Left renal pelvis (tissue), 4 donors: ENCODE measurements at regions not wholly inside any gene's neighbourhood (a gene's known extent, or its start where the extent isn't known, plus 50 kb on each side); places are given as distances from the start of the nearest gene placed in this dataset.

Source experiments
- DNase-seq, 4 donors: peaks; one replicate each; pipeline ENCODE4 v3.0.0-alpha.2; 2013; ENCODE audit warnings: low read depth in 4 of 4, low spot score in 3 of 4

- no peak for DNase-seq
These were observed 527.9 kb upstream of the ARGLU1 start for GRCh38 chr13:107095876-107096275.

DNA sequence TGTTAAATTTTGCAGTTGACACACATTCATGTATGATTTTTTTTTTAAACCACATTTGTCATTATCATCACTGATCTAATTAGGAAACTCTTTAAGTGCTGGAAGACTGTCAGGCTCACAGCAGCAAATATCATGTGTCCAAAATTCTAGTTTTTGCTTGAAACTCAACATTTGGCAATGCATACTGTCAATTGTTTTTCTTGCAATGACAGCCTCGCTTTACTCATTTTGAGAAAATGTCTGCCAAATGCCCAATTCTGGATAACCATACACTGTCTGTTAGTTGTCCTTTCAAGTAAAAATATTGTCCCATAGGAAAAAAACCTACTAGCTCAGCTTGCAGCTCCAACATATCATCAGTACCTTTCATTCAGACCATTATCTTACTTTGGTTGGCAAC lies 523.9 kb upstream of the ARGLU1 start:
- no peak for DNase-seq

GRCh38 chr13:107091428-107091827 lies 523.5 kb upstream of the ARGLU1 start:
- no peak for DNase-seq

DNA sequence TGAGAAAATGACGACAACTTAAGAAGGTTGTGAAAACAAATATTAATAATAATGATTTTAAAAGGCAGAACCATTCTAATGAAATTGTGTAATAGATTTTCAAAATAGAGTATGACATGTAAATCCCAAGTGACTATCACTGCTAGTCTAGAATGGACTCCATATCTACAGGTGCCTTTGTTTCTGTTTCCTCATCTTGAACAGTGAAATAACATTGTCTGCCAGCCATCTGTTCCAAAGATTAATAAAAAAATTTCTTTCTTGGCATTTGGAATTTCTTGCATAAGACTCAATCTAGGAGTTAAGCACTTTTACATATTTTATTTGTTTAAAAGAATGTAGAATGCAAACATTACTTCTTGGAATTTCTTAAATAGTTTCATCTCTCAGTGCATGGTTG lies 520.1 kb upstream of the ARGLU1 start:
- no peak for DNase-seq

- DNase-seq = no peak
These were observed 511.6 kb upstream of the ARGLU1 start for GRCh38 chr13:107079423-107080049.

GRCh38 chr13:107078229-107078765 lies 510.4 kb upstream of the ARGLU1 start:
- no peak for DNase-seq

DNA sequence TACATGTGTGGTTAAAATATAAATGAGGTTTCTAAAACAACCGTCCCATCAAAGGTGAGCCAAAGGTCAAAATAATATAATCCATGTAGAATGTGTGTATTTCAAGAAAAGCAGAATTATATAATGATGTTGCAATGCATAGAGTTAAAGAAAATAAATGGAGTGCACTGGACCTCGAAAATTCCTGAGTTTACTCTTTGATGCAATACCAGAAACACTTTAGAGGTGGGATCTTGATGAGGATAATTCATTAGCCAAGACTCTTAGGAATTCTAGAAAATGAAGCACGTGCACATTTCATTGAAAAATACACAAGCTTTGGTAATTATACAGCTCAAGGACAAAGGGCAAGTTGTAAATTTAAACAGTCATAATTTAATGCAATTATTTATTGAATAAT lies 508.9 kb upstream of the ARGLU1 start:
- no peak for DNase-seq

DNA sequence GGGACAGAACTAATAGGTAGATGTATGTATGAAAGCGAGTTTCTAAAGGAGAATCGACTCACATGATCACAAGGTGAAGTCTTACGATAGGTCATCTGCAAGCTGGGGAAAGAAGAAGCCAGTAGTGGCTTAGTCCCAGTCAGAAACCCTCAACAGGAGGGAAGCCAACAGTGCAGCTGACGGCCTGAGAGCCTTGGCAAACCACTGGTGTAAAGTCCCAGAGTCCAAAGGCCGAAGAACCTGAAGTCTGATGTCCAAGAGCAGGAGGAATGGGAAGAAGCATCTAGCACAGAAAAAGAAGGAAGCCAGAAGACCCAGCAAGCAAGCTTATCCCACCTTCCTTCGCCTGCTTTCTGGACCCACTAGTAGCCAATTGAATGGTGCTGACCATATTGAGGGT lies 507.6 kb upstream of the ARGLU1 start:
- no peak for DNase-seq

GRCh38 chr13:107070792-107071191 lies 502.9 kb upstream of the ARGLU1 start:
- no peak for DNase-seq

GRCh38 chr13:107069108-107069776 lies 501.3 kb upstream of the ARGLU1 start:
- DNase-seq = no peak

- no peak for DNase-seq
These were observed 499.4 kb upstream of the ARGLU1 start for GRCh38 chr13:107067381-107067780.

GRCh38 chr13:107066355-107066754 lies 498.4 kb upstream of the ARGLU1 start:
- DNase-seq = no peak

GRCh38 chr13:107065036-107065435 lies 497.1 kb upstream of the ARGLU1 start:
- no peak for DNase-seq

DNA sequence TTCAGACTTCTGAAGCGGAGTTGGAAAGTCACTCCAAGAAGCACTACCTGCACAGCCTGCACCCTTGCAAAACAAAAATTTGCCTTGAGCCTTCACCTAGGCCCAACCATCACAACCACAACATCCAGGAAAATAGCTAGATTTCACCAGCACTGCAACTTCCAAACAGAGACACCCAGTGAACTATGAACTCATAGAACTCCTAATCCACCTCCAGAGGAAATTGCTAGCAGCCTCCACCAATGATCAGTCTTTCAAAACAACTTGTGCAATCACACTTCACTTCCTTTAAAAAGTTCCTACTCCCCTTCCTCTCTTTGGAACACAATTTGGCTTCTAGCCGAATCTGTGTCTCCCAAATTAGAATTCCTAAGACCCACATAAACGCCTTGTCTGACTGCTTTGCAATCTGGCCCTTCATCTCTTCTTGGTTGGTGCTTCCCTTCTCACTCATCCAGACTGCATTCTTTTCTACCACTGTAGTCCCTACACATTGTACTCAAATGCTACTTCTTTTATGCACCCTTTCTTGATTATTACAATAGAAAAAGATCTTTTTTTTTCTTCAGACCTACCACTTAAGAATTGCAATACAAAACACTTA lies 489.2 kb upstream of the ARGLU1 start:
- DNase-seq = no peak

DNA sequence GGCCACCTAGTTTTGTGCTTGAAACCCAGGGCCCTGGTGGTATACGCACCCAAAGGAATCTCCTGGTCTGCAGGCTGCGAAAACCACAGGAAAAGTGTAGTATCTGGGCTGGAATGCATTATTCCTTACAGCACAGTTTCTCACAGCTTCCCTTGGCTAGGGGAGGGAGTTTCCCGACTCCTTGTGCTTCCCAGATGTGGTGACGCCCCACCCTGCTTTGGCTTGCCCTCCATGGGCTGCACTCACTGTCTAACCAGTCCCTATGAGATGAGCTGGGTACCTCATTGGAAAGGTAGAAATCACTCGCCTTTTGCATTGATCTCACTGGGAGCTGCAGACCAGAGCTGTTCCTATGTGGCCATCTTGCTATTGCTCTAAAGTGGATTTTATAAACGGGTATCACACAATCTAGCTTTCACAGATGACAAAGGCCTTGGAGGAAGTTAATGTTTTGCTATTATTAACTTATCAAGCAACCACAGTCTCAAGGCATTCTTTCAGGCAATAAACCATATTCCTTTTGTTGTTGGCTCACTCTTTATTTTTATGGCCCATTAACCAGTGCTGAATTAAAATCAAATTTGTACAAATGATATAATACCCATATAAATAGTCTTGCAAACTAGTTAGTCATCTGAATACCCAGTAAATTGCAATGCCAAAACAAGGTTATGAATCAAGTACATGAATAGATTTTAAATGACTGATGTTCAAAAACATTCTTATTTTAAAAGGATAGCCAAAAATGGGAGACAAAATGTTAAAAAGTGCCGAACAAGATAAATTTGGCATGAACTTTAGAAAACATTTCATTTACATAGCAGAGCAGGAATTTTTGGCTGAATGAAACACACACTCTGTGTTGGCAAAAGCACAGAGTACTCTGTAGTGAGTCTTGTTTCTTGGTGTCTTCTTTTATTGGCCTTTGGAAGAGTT lies 475.4 kb upstream of the ARGLU1 start:
- DNase-seq = peak in 1 of 4 donors; percentile 32

DNA sequence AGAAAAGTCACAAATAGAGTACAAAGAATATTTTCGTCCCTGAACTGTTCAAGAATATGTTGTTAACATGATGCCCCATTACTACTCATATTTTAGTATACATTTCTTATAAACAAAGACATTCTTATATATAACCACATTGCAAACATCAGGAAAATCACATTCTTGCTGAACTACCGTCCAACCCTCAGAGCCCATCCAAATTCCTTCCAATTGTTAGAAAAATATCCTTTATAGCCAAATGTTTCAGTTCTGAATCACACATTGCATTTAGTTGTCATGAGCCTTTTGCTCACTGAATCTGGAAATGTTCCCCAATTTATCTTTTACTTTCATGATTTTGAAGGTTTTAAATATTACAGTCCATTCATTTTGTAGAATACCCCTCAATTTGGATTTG lies 467.8 kb upstream of the ARGLU1 start:
- DNase-seq = no peak

- DNase-seq = no peak
These were observed 467.2 kb upstream of the ARGLU1 start for GRCh38 chr13:107035186-107035585.

- DNase-seq = no peak
These were observed 466.4 kb upstream of the ARGLU1 start for GRCh38 chr13:107034236-107034872.

DNA sequence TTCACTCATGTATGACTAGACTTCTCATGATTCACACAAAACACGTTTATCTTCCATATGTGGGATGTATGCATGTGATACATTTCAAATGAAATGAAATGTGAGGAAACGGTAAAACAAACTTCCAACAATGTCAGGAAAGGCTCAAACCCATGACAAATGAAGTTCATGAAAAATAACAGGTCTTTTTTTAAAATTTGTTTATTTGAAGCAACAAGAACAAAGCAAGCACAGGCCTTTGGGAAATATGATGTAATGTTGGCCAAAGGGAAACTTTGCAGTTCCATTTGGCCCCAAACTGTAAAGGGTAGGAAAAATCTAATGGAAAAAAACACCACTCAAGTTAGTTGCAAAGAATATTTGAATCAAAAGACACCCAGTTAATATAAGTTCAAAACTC lies 463.8 kb upstream of the ARGLU1 start:
- no peak for DNase-seq

GRCh38 chr13:107028751-107029150 lies 460.8 kb upstream of the ARGLU1 start:
- no peak for DNase-seq
